ENCODE measurements at regions not wholly inside any gene's neighbourhood (a gene's known extent, or its start where the extent isn't known, plus 50 kb on each side); places are given as distances from the start of the nearest gene placed in this dataset.

DNA sequence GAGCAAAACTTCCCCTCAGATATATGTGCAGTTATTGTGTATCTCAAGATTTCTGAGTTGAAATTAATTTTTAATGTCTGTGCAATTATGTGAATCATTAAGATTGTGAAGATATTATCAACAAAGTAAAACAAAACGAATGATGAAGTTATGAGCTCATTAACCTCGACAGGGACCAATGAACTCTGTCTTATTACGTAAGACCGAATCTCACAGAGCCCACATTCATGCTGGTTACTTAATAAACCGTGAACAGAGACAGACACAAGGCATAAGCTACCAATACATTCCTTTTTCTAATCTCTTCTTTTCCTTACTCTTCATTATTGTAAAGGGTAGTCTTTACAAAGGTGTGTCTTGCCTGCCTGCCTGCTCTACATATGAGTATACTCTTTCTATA, 568.7 kb downstream of the RPS29 start:
- TF ChIP-seq POLR2A (IDR thresholded peaks at IDR 0.05): no peak
- TF ChIP-seq, protein P1, sequence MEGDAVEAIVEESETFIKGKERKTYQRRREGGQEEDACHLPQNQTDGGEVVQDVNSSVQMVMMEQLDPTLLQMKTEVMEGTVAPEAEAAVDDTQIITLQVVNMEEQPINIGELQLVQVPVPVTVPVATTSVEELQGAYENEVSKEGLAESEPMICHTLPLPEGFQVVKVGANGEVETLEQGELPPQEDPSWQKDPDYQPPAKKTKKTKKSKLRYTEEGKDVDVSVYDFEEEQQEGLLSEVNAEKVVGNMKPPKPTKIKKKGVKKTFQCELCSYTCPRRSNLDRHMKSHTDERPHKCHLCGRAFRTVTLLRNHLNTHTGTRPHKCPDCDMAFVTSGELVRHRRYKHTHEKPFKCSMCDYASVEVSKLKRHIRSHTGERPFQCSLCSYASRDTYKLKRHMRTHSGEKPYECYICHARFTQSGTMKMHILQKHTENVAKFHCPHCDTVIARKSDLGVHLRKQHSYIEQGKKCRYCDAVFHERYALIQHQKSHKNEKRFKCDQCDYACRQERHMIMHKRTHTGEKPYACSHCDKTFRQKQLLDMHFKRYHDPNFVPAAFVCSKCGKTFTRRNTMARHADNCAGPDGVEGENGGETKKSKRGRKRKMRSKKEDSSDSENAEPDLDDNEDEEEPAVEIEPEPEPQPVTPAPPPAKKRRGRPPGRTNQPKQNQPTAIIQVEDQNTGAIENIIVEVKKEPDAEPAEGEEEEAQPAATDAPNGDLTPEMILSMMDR (IDR thresholded peaks at IDR 0.05): no peak
